Hematopoietic multipotent progenitor cell treated with erythropoietin and hydrocortisone succinate and interleukin-3 and kit ligand, for 6 days (in vitro differentiated cells): ENCODE measurements at regions not wholly inside any gene's neighbourhood (a gene's known extent, or its start where the extent isn't known, plus 50 kb on each side); places are given as distances from the start of the nearest gene placed in this dataset.
"Not testable (repeated sequence)": the region's sequence is repeated elsewhere in the genome, so short reads cannot be mapped to it uniquely, and the experiment has no call there.

ENCODE experiments used
- DNase-seq: peaks from one replicate; pipeline ENCODE4 v3.0.0-alpha.2; 2015

DNA sequence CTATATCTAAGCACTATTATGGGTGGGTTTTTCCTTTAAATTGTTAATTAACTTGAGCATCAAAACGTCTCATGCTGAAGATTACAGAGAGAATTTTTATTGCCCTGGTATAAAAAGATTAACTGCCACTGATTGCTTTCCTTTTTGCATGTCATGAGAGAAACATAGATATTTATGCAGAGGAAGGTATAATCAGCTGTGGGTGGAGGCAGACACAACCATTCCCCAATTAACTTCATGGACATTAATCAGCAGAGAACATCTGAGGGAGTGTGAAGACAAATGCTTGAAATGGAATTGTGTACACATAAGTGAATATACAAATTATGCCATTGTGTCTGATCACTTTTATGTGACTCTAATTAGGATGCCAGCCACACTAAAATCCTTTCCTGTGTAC, 115.2 kb upstream of the CPHXL start:
- DNase-seq: no peak

DNA sequence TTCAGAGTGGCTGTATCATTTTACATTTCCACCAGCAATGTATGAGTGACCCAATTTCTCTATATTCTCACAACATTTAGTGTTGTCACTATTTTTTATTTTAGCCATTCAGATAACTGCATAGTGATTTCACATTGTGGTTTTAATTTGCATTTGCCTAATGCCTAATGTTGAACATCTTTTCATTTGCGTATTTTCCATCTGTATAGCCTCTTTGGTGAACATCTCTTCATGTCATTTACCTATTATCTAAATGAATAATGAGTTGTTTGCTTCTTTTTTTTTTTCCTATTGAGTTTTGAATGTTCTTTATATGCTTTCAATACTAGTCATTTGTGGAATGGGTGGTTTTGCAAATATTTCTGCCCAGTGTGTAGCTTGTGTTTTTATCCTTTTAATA, 120.9 kb upstream of the CPHXL start:
- no peak for DNase-seq

DNA sequence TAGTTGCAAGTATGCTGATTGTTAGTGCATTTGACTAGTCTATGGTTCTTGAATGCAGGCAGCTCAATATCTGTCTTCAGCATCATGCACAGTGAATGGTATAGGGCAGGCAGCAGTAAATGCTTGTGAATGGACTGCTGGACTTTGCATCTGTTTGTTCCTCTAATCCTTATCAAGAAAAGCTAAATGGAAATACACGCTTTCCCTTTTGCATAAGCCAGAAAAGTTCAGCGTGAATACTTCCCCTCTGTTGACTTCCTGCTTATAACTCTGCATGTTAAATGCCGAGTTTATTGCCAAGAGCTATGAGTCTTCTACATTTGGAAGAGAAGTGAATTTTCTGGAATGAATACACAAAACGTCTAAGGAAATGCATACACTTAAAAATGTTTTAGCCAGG, 127.9 kb upstream of the CPHXL start:
- no peak for DNase-seq

DNA sequence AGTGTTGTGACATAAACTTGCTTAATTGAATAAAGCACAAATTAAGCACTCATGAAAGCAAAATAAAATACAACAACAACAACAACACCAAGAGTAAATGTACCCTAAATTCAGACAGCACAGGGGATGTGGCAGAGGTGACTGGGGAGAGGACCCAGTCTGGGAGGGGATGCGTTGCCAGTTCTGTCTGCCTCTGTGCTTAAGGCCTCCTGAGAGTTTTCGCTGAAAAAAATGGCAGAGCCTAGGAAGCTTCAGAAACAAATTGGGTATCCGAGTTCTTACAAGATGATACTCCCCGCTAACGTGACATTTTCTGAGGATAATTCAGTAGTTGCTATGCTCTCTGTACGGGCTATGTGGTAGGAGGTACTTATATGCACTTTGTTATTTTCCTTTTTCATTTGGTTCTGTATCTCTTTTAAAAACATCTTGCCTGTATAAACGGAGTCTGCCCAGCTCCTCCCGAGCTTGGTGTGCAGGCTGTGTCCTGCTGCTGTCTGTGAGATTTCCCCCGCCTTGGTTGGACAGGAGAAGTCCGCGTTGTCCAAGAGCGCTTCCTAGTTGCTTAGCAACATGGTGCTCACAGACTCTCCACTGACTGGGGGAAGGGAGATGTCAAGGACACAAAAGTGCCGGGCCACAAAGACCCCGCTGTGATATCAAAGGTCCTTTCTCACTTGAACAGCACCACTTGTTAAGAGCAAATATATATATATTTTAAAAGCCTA, 134.2 kb upstream of the CPHXL start:
- no peak for DNase-seq

DNA sequence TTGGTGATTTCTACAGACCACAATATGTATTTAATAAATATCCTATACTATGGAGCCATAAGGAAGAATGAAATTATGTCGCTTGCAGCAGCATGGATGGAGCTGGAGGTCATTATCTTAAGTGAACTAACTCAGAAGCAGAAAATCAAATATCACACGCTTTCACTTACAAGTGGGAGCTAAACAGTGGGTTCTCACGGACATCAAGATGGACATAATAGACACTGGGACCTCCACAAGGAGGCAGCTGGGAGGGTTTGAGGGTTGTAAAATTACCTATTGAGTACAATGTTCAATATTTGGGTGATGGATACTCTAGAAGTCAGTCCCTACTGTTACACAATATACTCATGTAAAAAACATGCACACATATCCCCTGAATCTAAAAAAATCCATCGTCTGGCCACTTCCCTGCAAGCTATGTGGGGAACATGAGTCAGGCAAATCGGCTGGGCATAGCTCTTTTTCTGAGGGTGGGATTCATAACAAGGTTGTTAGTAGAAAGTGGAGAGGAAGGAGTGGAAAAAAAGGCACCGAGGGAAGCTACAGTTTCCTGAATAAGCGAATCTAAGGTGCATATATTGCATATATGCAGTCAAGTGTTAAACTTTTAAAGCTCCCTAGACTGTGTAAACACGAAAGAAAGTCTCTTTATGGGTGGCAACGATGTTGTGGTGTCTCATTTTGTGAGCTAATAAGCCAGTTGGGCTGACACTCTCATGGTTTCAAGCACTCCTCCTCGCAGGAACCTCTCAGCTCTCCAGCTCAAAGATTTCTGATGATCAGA, 135.2 kb upstream of the CPHXL start:
- DNase-seq: no peak

DNA sequence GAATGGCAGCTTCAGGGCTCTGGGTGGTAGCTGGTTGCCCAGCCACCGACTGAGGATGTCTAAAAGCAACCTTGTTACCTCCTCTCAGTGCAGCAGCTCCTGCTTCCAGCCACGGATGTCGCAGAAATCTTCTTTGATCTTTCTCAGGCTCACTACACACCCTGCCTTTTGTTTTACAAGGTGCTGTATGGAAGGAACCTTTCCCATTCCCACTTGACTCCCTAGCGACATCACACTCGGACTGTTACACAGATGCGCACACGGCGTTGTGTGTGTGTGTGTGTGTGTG, 135.8 kb upstream of the CPHXL start:
- DNase-seq: no peak

DNA sequence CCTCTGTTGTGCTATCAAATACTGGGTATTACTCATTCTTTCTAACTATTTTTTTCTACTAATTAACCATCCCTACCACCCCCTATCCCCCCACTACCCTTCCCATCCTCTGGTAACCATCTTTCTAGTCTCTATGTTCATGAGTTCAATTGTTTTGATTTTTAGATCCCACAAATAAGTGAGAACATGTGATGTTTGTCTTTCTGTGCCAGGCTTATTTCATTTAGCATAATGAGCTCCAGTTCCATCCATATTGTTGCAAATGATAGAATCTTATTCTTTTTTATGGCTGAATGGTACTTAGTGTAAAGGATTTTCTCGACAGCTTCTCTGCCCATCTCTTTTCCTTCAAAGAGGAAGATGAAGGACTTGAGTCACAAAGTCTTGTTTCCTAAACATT, 138.0 kb upstream of the CPHXL start:
- DNase-seq: no peak

DNA sequence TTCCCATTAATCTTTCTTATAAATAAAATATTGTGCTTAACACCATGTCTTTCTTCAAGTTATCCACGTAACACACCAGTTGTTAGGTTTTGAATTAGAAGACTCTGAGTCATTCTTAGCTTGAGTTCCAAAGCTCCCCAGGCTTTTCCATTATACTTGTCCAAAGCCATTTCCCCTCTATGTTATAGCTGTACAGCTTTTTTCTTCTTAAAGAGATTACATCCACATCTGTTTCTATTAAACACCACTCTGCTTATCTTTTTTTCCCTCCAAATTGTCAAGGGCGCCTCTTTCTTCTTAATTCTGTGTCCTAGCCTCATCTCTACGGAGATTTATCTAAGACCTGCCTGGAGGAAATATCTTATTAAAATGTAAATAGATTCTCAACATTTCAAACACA, 139.4 kb upstream of the CPHXL start:
- no peak for DNase-seq

DNA sequence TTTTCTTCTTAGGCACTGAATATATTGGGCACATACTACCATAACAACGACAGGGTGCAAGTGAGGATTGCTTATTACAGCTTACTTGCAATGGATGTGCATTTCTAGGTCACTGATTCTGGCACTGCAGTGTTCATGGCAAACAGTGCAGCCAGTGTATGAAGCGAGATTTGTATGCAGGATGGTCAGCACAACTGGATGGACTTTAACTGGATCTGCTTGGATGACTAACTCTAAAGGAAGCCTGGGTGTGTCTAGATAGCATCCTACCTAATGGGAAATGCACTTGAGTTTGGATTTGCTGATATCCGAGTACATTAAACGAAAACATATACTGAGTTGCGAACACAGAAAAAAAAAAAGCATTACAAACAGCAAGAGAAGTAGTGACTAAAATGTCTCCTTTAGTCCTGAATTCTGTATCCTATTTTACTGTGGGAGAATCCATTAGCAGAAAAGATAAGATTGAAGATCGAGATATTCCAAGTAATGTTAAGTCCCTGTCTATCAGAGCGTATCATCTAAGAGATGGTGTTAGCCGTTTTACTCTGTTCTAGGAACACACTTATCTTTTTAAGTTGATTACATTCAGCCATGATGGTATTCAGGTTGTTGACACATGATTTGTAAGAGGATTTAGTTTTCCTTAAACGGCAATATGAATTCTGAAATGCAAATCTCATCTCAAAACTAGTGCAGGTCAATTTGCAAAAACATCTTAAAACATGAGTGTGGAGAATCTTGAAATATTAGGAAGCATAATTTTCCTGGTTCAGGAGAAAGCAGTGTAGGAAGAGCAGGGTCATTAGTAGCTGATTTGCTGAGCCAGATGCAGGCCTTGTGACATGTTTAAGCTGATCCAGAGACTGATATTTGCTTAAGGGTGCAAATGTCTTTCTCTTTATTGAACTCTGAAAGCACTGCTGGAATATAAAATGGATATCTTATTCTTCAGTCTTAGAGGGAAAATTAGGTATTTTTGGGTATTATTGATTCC, 142.6 kb upstream of the CPHXL start:
- no peak for DNase-seq

DNA sequence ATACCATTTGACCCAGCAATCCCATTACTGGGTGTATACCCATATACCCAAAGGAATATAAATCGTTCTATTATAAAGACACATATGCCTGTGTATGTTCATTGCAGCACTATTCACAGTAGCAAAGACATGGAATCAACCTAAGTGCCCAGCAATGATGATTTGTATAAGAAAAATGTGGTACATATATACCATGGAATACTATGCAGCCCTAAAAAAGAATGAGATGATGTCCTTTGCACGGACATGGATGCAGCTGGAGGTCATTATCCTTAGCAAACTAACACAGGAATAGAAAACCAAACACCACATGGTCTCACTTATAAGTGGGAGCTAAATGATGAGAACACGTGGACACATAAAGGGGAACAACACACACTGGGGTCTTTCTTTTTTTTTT, 155.0 kb upstream of the CPHXL start:
- not testable (repeated sequence) for DNase-seq

DNA sequence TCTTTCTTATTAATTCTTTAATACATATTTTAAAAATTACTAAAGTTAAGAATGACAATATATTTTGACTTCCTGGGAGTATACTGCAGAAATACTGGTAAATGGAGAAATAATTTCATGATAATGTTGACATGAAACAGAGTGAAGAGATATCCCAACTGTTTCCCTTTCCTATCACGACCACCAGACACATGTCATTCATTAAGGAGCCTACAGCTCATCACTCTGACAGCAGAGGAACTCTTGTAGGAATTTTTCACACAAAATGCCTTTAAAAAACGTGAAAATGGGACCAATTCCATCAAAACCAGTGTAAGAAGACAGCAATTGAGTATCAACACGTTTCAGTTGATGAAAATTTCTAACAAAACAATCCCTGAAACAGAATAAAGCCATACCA, 172.9 kb upstream of the CPHXL start:
- DNase-seq: no peak

DNA sequence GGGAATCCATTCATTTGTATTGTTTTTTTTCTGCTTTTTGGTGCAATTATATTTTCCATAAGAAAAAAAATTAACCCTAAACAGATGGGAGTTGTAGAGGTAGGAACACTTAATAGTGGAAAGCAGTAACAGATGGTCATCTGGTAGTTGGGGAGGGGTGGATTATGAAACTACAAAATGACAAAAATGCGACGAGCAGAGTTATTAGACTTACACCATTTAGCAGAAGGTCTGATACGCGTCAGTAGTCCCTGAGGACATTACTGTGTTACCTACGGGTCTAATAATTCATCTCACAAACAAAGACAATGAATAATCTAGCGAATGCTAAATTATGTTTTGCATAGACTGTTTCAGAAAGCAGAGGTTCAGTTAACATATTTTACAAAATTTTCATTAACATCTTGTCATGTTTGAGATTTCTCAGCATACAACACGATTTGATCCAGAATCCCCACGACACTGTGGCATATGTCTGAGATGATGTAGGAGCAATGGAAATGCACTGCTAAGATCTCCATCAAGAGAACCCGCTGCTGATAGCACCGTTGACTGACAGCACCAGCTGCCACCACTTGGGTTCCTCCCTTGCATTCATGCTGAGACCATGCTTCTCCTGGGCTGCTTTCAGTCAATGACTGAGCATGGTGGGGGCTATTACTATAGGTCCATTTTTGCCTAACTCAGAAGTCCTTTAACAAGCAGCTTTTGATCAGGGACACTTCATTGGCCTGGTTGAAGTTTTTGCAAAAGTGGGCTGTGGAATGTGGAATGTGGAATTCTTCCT, 182.2 kb upstream of the CPHXL start:
- no peak for DNase-seq

DNA sequence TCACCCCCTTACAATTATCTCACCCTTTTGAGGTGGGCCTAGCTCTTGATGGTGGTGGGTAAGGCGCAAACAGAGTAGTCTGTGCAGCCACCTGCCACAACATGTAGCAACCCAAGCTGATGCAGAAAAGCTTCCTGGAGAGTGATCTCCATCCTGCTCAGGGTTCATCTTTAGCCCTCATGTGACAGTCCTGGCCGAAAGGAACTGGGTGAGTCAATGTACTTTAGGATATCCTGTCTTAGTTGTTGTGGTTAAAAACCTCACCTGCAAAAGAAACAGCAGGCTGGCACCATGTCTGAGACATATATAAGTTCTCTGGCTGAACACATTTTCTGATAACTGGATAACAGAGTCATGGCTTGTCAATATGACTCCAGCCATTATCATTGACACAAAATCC, 183.5 kb upstream of the CPHXL start:
- no peak for DNase-seq

DNA sequence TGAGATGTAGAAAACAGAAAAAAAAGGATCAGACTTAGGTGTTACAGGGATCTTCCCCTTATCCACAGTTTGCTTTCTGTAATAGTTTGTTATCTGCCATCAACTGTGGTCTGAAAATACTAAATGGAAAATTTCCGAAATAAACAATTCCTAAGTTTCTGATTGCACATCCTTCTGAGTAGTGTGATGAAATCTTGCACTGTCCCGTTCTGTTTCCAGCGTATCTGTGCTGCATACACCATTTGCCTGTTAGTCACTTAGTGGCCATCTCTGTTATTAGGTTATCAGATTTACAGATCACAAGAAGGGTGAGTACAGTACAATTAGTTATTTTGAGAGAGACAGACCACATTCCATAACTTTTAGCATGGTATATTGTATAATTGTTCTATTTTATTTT, 185.6 kb upstream of the CPHXL start:
- DNase-seq: no peak

DNA sequence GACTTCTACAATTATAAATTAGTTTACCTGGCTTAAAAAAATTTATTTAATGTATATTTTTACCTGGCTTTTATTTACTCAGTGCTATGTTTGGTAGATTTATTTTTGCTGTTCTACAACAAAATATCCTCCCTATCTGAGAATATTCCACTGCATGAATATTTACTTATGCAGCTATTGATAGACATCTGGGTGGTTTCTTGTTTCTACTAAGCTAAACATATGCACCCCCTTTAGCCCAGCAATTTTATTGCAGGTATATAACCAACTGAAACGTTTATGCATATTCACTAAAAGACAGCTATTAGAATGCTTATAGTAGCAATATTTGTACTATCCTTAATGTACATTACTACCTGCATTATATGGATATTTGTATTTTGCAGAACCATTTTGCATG, 187.7 kb upstream of the CPHXL start:
- DNase-seq: peak; percentile 1

DNA sequence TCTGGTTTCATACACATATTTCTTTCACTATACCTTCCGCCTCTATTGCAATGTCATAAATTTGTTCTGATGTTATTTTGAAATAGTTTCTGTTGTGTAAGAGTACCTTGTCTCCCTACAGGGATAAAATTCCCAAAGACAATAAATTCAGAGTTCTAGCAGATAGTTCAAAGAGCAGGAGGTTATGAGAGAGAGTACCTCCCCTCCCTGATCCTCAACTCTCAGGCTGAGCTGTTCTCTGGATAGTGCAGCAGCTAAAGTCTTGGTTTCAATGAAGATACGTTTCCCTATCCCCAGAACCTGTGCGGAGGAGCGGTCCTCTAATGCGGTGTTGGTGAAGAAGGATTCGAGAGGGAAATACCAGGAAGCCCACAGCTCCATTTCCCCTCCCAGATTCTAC, 190.2 kb upstream of the CPHXL start:
- no peak for DNase-seq

DNA sequence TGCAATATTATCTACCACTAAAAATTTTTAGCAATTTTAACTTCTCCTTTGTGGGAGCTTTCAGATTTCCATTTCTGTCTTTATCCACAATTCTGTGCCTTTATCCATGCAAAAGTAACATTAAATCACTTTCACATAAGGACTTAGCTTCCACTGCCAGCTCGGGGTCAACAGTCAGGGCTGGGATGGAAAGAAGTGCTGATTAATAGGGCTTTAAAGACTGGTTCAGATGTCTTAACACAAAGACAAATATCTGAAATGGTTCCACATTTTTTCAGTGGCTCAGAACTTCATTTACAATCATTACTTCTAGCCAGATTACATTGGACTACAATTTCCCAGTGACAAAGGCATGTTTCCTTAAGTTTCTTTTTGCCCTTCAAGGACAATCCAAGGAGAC, 191.8 kb upstream of the CPHXL start:
- no peak for DNase-seq

DNA sequence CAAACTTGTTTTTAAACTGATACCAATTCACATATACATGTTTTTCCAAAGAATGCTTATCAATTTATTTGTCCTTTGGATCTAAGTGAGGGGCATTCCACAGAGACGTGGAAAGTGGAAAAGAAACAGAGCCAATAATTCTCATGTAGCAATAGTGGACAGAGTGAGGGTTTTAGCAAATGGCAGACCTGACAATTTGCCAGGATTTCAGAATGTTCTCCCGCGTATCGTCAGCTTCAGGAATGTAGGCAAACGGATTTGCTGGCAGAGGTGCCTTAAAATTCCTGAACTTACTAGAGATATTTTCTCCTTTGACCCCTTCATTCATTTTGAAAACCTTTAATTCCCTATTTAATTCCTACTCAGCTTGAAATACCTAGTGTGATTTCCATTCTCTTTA, 193.4 kb upstream of the CPHXL start:
- DNase-seq: no peak

DNA sequence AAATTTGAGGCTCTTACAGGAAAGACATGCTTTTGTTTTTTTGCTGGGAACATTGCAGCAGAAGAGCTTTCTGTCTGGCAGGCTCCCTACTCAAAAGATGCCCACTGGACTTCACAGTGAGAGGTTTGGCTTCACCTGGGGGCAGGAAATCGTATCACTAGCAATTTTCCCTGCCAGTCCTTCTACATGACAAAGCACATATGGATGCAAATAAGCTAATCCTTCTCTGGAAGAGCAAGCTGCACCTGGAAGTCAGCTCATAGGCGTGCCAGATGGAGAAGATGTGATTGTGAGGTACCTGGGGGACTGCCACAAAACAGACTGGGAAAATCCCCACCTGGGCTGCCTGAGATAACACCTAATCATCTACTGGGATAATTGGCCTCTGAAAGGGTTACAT, 195.0 kb upstream of the CPHXL start:
- DNase-seq: no peak

DNA sequence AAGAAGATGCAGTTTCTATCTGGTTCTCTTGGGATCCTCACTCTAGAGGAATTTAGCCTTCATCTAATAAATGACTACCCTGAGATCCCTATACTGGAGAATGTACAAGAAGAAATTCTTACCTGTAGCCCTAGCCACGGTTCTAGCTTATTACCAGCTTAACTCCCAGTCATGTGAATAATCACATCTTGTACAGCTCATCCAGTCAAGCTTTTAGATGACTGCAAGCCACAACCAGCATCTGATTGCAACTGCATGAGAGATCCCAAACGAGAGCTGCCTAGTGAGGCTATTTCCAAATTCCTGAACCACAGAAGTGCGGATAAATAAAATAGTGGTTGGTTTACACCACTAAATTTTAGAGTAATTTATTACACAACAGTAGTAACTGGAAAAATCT, 196.0 kb upstream of the CPHXL start:
- DNase-seq: no peak

DNA sequence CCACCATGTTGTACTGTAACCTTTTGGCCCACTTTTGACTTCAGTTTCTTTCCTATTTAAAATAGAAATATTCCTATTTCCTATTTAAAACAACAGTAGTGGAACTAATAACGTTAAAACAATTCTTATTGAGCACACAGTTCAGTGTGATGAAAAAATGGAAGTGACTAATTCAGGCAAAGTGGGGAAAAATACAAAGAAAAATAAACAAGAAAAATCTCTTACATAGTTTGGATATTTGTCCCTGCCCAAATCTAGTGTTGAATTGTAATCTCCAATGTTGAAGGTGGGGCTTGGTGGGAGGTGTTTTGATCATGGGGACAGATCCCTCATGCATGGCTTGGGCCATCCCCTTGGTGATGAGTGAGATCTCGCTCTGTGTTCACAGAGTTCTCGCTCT, 198.1 kb upstream of the CPHXL start:
- DNase-seq: no peak

DNA sequence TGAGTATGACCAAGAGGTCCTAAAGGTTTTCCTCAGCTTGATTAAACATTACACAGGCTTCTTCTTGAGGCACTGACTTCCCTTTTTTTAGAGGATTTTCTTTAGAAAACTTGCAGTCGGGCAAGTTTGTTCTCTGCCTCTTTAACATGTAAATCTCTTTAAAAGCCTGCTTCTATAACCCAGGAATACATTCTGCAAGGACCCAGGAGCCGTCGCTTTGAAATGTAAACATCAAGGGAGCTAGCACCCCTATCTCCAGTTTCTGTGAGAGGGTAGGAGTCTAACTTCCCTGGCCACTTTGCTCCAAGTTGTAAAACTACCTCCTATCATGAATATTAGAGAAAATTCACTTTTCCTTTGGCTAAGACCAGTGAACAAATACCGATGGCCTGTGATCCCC, 201.5 kb upstream of the CPHXL start:
- DNase-seq: no peak

DNA sequence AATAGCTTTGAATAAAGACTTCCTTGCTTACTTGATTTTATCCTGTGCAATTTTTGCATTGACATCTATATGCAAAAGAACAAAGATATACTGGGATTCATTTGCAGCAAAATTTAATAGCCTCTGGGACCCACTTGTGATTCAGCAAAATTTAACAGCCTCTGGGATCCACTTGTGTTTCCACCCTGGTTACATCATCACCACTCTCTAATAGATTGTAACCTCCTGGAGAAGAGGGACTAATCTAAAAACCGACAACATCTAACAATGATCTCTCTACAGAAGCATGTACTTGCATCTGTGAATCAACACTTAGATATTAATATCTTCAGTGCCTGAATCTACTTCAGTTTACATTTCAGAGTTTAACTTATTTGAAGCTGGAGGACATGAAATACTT, 202.0 kb upstream of the CPHXL start:
- DNase-seq: no peak
